CD4-positive, alpha-beta T cell treated with Interleukin-17A for 4 hours (primary cell): ENCODE measurements at regions not wholly inside any gene's neighbourhood (a gene's known extent, or its start where the extent isn't known, plus 50 kb on each side); places are given as distances from the start of the nearest gene placed in this dataset.
"Not testable (repeated sequence)": the region's sequence is repeated elsewhere in the genome, so short reads cannot be mapped to it uniquely, and the experiment has no call there.

Experiments
- DNase-seq: peaks from one replicate; pipeline ENCODE4 v3.0.0-alpha.2; 2020; ENCODE audit warnings: mixed read lengths

DNA sequence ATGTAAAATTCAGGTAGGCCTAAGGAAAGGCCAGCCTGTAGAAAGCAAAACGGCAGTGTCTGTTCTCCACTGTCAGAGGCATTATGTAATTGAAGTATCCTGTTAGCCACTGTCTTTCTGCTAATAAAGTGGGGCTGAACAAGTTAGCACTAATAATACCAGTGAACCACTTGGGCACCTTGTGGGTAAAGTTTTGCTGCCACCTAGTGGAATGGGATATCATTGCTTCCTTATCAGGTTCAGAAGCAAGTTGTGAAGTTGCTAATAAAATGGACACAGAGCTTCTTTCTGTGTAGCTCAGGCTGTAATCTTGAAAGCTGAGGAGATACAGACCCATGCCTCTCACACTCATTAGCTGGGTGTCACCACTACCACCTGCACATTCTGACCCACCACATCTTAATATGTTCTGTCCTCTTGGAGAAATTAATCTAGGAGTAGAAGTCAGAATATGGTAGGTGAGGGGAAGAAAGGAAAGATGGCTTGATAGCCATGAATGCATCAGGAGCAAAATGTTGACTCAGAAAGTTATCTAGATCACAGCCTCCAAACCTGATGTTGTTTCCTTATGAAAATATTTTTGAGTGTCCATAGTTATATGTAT is 175.1 kb downstream of the SEPTIN7 start:
- DNase-seq: peak; percentile 60

DNA sequence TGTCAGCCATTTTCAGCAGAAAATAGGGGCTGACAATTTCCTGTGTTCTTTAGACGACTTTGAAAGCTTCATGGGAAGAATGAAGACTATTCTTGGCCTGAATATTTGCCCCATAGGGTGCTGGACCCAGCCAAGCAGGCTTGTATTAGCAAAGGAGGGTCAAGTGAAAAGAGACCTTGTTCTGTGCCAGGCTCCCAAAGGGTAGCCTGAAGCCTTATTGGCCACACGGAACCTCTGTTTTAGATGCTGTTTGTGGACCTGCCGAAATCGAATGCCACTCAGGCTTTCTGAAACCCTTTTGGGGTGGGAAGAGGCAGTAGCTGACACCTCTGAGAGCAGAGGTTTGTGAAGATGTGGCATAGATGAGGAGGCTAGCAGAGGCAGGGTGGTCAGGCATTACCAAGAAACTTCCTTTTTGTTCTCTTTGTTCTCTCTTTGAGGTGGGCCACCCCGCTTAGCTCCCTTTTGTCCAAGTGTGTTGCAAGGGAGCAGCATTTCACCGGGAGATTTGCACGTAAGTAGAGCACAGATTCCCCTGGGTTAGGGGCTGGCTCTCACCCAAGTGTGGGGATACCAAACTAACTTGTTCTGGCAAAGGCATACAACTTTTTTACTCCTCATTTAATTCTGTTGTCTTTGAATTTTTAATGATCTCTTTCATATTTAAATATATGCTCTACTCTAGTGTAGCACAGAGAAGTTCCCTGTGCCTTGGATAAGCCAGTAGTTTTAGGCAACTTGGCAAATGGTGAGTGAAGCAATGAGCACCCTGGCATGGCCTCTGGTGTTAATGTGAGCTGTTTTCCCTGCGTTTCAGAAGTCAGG is 174.0 kb upstream of the EEPD1 start:
- DNase-seq: not testable (repeated sequence)

DNA sequence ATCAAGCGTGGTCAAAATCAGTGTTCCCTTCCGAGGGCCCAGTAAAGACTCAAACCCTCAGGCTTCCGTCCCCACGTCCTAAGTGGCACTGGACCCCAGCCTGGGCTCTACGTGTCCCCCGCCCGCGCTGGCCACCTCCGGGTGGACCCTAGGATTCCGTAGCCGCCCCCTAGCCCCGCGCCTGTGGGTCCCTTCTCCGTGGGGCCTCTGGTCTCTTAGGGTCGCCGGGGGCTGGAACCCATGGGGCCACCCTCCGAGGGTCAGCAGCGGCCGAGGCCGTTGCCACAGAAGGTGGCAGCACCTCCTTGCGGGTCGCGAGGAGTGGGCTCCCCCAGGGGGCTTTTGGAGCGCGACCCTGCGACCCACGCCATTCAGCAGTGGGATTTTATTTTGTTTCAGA is 170.5 kb upstream of the EEPD1 start:
- DNase-seq: no peak

- DNase-seq: no peak
Observed at GRCh38 chr7:35983626-35984025, 169.4 kb upstream of the EEPD1 start.

- peak; percentile 86 for DNase-seq
Observed at GRCh38 chr7:35985126-35985754, 167.8 kb upstream of the EEPD1 start.

GRCh38 chr7:35987016-35987415 is 166.0 kb upstream of the EEPD1 start:
- no peak for DNase-seq

GRCh38 chr7:35988105-35988504 is 164.9 kb upstream of the EEPD1 start:
- DNase-seq: no peak

DNA sequence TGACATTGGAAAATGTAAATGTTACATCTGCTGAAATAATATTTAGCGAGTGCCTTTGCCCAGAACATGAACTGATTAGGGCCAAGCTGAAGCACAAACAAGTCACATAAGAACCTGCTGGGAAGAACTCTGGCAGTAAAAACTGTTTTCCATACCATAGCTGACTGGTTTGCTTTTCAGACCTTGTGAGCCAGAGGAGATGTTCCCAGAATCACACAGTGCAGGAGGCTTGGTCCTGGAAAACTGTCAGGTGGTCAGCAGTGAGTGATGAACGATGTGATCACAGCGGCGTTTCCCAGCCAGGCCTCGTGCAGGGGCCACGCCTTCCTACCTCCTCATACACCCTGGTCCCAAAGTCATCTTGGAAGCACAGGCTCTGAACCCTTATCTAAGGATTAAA is 164.2 kb upstream of the EEPD1 start:
- DNase-seq: no peak

DNA sequence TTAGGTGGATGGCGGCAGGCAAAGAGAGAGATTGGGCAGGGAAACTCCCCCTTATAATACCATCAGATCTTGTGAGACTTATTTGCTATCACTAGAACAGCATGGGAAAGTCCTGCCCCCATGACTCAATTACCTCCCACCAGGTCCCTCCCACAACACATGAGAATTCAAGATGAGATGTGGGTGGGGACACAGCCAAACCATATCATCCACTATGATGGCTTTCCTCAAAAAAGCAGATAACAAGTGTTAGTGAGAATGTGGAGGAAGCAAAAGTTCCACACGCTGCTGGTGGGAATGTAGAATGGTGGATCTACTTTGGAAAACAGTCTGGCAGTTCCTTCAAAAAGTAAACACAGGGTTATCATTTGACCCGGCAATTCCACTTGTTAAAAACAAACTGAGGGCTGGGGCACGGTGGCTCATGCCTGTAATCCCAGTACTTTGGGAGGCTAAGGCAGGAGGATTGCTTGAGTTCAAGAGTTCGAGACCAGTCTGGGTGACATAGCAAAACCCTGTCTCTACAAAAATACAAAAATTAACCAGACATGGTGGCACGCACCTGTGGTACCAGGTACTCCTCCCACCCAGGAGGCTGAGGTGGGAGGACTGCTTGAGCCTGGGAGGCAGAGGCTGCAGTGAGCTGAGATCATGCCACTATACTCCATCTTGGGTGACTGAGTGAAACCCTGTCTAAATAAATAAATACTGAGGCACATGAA is 161.4 kb upstream of the EEPD1 start:
- no peak for DNase-seq

- no peak for DNase-seq
Observed at GRCh38 chr7:35992436-35992835, 160.6 kb upstream of the EEPD1 start.

- DNase-seq: no peak
Observed at GRCh38 chr7:35993113-35993512, 159.9 kb upstream of the EEPD1 start.

DNA sequence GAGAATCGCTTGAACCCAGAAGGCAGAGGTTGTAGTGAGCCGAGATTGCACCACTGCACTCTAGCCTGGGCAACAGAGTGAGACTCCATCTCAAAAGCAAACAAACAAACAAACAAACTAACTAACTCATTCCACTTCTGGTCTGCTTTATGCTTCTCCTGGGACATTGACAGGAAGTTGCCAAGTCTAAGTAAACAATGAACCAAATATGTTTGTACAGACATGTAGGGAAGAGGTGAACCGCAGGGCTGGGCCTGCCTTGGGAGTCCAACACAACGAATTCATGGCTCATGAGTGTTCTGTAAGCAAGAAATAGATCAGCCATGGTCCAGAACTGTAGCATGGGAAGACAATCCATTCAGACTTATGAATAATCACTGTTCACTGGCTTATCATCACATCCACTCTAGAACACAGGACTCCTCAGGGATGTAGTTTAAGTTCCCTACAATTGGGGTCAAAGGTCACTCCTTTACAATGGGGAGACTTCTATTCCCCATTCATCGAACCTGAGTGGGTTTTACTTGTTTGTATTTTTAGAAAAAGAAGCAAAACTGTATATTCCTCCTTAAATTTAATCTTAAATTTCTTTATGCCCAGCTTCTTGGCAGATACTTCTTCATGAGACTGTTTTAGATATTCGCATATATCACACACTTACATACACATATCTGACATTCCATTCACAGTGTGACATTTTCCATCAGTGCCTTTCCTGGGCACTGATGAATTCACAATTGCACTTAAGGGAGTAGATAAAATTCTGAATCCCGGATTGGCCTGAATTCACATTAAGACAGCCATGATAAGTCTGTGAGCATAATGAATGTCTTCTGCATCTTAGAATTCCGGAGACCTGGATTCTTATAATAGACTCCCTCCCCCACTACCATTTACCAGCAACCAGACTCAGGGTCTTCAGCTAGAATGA is 159.1 kb upstream of the EEPD1 start:
- no peak for DNase-seq

DNA sequence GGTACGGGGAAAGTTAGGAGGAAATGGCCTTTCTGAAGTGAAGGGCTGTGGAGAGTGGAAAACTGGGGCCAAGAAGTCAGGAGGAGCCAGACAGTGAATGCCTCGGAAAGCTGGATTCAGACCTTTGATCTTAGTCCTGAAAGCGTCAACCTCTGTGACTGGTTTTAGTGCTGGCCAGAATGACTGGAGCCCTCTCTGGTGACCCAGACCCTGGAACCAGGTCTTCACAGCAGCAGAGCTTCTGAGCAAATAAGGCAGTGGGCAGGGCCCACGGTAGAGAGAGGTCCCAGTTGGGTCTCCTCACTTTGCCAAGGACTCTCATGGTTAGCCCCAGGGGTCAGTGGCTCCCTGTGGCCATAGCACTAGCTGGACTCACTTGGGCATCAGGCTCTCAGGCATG is 157.7 kb upstream of the EEPD1 start:
- DNase-seq: no peak

DNA sequence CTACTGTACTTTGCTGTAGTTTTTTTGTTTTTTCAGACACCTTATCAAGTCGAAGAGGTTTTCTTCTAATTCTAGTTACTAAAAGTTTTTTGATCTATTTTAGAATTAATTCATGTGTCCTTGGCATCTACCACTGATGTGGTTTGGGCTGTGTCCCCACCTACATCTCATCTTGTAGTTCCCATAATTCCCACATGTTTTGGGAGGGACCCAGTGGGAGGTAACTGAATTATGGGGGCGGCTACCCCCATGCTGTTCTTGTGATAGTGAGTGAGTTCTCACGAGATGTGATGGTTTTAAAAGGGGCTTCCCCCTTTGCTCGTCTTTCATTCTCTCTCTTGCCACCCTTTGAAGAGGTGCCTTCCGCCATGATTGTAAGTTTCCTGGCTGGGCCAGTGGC is 154.6 kb upstream of the EEPD1 start:
- no peak for DNase-seq

- DNase-seq: no peak
Observed at GRCh38 chr7:36001546-36001945, 151.5 kb upstream of the EEPD1 start.

- no peak for DNase-seq
Observed at GRCh38 chr7:36002900-36003299, 150.2 kb upstream of the EEPD1 start.

DNA sequence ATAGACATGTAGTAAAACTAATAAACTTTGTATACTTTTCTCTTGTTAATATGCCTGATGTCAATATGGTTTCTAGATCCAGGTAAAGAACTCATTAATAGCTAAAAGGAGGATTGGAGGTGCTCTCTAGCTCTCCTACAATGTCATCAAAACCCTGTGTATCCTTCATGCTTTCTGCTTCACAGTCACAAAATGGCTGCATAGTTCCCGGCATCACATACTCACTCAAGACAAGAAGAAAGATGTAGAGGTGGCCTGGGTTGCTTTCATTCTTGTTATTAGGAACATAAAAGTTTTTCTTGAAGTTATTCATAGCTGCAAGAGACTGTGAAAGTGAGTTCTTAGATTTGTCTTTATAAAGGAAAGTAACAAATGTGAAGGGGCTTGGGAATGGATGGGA is 149.7 kb upstream of the EEPD1 start:
- no peak for DNase-seq

DNA sequence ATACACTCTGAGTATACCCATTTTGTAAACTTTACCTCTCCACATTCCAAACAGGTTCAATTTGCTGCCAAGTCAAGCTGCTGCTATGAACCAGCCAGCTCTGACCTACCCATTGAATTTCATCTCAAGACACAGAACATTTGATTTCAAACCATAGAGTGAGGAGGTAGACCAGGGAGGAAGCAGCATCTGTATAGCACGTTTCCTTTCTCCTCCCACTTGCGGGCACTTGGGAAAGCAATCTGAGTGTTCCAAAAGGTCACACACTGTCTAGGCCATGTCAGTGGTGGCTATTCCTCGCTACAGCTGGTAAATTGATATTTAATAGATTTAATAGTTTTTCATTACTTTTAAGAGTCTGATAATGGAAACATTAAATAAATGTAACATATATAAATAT is 147.8 kb upstream of the EEPD1 start:
- no peak for DNase-seq

GRCh38 chr7:36005876-36006275 is 147.2 kb upstream of the EEPD1 start:
- no peak for DNase-seq

GRCh38 chr7:36006636-36007229 is 146.3 kb upstream of the EEPD1 start:
- DNase-seq: no peak

GRCh38 chr7:36010656-36011587 is 142.1 kb upstream of the EEPD1 start:
- no peak for DNase-seq
